GM20000 (cell line): ENCODE measurements at regions not wholly inside any gene's neighbourhood (a gene's known extent, or its start where the extent isn't known, plus 50 kb on each side); places are given as distances from the start of the nearest gene placed in this dataset.

Source experiments
- DNase-seq: peaks from one replicate; pipeline ENCODE4 v3.0.0; 2012; ENCODE audit warnings: low spot score
- CTCF ChIP-seq: IDR thresholded peaks from 2 replicates; pipeline ENCODE4 v1.5.1; 2012; ENCODE audit warnings: mild to moderate bottlenecking, control low read depth; ENCODE audit errors: extremely low read depth, missing control alignments

- no peak for TF ChIP-seq CTCF
- no peak for DNase-seq
These were observed 80.0 kb downstream of the MZT1 start for GRCh38 chr13:72647422-72647821.

GRCh38 chr13:72645521-72645920 is 81.9 kb downstream of the MZT1 start:
- no peak for TF ChIP-seq CTCF
- no peak for DNase-seq

GRCh38 chr13:72643311-72643989 is 84.0 kb downstream of the MZT1 start:
- DNase-seq = peak; percentile 24
- TF ChIP-seq CTCF = peak; percentile 48

GRCh38 chr13:72639377-72639776 is 88.1 kb downstream of the MZT1 start:
- no peak for DNase-seq
- TF ChIP-seq CTCF = no peak

DNA sequence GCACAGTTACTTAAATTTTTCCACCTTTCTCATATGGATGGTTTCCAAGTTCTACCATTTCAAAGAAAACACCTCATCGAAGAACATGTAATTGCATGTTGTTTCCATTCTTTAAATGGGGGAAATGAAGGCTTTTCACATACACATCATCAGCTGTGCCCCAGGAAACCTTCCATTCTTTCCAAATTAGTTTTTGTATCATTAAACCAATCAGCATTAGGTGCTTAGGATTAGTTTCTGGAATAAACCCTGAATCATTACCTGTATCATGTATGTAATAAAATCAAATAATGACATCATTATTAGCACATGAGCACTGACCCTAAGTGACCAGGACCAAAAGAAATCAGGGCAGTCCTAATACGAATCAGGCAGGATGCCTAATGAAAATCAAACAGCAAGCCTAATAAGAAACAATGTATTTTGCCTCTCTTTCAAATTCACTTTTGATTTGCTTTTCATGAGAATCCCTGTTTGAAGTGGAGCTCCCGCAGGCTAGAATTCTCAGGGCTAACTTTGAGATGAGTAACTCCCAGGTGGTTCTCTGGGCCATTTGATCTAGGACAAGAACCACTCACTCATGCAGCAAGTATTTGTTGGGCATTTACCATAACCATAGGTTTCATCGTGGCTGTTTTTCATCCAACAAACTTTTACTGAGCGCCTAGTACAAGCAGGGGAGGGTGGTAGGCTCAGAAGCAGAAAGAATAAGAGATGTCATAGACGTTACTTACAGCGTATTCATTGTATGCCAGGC is 89.2 kb downstream of the MZT1 start:
- no peak for DNase-seq
- TF ChIP-seq CTCF = no peak

DNA sequence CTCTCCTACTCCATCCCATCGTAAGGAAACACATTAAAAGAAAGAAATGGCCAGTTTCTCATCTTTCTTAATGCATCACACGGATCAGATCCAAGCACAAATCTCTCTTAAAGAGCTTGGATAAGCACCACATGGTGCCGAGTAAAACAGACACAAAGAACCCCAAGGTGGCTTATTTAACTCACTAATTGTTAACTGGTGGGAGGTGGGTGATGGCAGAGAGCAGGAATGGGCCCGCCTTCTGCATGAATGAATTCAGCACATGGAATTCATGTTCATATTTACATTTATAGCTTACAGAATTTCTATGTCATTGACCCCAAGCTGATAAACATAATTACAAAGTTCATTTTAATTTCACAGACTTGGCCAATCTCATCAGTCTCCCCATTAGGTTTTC is 89.9 kb downstream of the MZT1 start:
- TF ChIP-seq CTCF = no peak
- no peak for DNase-seq

GRCh38 chr13:72634859-72635258 is 92.6 kb downstream of the MZT1 start:
- no peak for TF ChIP-seq CTCF
- no peak for DNase-seq
